ENCODE measurements at regions not wholly inside any gene's neighbourhood (a gene's known extent, or its start where the extent isn't known, plus 50 kb on each side); places are given as distances from the start of the nearest gene placed in this dataset.

GRCh38 chr7:46968003-46968402, 613.9 kb downstream of the TNS3 start:
- 87 to 92% methylated on average over 1 of the region's 1 CpG for WGBS, 2 donors
- no peak overlapping the region for H3K4me3 ChIP-seq (ENCODE audit: low read depth, poor library complexity, severe bottlenecking)
- no peak for DNase-seq (ENCODE audit: low spot score in 2 of 2)
- intact Hi-C loops (cut with DNase I; ENCODE audit: low total_unique reads) = no loop called here
- TF ChIP-seq POLR2A (IDR thresholded peaks at IDR 0.05) (no peak), CTCF (IDR thresholded peaks at IDR 0.05) (no peak)

GRCh38 chr7:46963719-46964118, 618.2 kb downstream of the TNS3 start:
- TF ChIP-seq CTCF (IDR thresholded peaks at IDR 0.05) (no peak), POLR2A (IDR thresholded peaks at IDR 0.05) (no peak)
- intact Hi-C loops (cut with DNase I; ENCODE audit: low total_unique reads) = no loop called here
- H3K4me3 ChIP-seq (ENCODE audit: low read depth, poor library complexity, severe bottlenecking) = no peak overlapping the region
- DNase-seq (ENCODE audit: low spot score in 2 of 2) = no peak

- WGBS, 2 donors = 76 to 88% methylated on average over 3 of the region's 3 CpGs
Measured at GRCh38 chr7:46960970-46961369, 620.9 kb downstream of the TNS3 start.

GRCh38 chr7:46957195-46957594, 624.7 kb downstream of the TNS3 start:
- no peak for DNase-seq (ENCODE audit: low spot score in 2 of 2)
- 69 to 70% methylated on average over 5 of the region's 5 CpGs for WGBS, 2 donors
- no peak overlapping the region for H3K4me3 ChIP-seq (ENCODE audit: low read depth, poor library complexity, severe bottlenecking)
- TF ChIP-seq POLR2A (IDR thresholded peaks at IDR 0.05) (no peak), CTCF (IDR thresholded peaks at IDR 0.05) (no peak)
- intact Hi-C loops (cut with DNase I; ENCODE audit: low total_unique reads) = loop anchor here (5.0 kb wide), 1 partner anchor 775 kb away; no protein-coding TSS in a partner anchor

More at GRCh38 chr7:46960970-46961369, 620.9 kb downstream of the TNS3 start:
- DNase-seq (ENCODE audit: low spot score in 2 of 2) = no peak
- intact Hi-C loops (cut with DNase I; ENCODE audit: low total_unique reads) = no loop called here
- TF ChIP-seq CTCF (IDR thresholded peaks at IDR 0.05) = no peak
- TF ChIP-seq POLR2A (IDR thresholded peaks at IDR 0.05) = no peak
- no peak overlapping the region for H3K4me3 ChIP-seq (ENCODE audit: low read depth, poor library complexity, severe bottlenecking)

- TF ChIP-seq POLR2A (IDR thresholded peaks at IDR 0.05) = no peak
- no peak for TF ChIP-seq CTCF (IDR thresholded peaks at IDR 0.05)
- WGBS, 2 donors = 80 to 82% methylated on average over 2 of the region's 2 CpGs
- intact Hi-C loops (cut with DNase I; ENCODE audit: low total_unique reads) = loop anchor here (5.0 kb wide), 1 partner anchor 777 kb away; no protein-coding TSS in a partner anchor
- DNase-seq (ENCODE audit: low spot score in 2 of 2) = no peak
- H3K4me3 ChIP-seq (ENCODE audit: low read depth, poor library complexity, severe bottlenecking) = no peak overlapping the region
Measured at GRCh38 chr7:46955531-46955930, 626.4 kb downstream of the TNS3 start.

- no peak for DNase-seq (ENCODE audit: low spot score in 2 of 2)
- intact Hi-C loops (cut with DNase I; ENCODE audit: low total_unique reads) = no loop called here
- no peak for TF ChIP-seq CTCF (IDR thresholded peaks at IDR 0.05)
- no peak overlapping the region for H3K4me3 ChIP-seq (ENCODE audit: low read depth, poor library complexity, severe bottlenecking)
- 65 to 68% methylated on average over 5 of the region's 5 CpGs for WGBS, 2 donors
Measured at GRCh38 chr7:46954181-46954580, 627.7 kb downstream of the TNS3 start.
